OCI-LY1 (cell line): ENCODE measurements at regions not wholly inside any gene's neighbourhood (a gene's known extent, or its start where the extent isn't known, plus 50 kb on each side); places are given as distances from the start of the nearest gene placed in this dataset.

ENCODE experiments used
- EZH2 ChIP-seq: fragments of 200-600 bp; sonication (generic), shearing (Covaris generic); IDR thresholded peaks from 2 replicates; pipeline ENCODE4 v1.8.0; 2017; ENCODE audit warnings: borderline replicate concordance, mixed run types, mild to moderate bottlenecking, antibody characterized with exemption, low read length, moderate library complexity, mixed read lengths
- TF ChIP-seq, protein P1 (sequence below): fragments of 200-600 bp; sonication (generic), shearing (Covaris generic); IDR thresholded peaks from 2 replicates; pipeline ENCODE4 v1.5.1; 2017; ENCODE audit warnings: mild to moderate bottlenecking, antibody characterized with exemption, low read length, moderate library complexity, mixed read lengths

DNA sequence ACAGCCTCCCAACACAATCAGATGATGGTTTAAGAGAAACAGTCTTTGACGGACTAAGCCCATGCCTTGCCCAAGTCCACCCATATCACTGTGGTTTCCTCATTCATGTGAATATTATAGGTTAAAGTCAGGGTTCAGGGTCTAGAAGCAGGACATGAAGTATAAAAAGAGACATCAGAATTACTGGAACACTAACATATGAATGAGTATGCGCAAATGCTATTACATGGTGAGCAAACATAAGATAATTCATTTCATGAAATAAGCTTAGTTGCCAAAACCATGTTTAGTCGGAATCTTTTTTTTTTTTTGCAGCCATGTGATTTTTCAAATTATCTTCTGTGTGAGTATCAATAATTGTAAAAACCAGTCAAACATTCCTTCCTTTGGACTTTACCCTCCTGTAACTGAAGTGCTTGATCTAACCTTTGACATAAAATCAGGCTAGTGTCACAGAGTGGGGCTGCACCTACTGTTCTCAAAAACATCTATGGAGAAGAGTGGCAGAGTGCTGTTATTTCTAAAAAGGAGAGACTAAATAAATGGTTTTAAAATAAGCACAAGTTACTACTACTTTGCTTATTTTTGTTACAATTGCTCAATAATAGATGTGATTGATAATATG lies 84.9 kb upstream of the NRIP1 start:
- TF ChIP-seq, protein P1, sequence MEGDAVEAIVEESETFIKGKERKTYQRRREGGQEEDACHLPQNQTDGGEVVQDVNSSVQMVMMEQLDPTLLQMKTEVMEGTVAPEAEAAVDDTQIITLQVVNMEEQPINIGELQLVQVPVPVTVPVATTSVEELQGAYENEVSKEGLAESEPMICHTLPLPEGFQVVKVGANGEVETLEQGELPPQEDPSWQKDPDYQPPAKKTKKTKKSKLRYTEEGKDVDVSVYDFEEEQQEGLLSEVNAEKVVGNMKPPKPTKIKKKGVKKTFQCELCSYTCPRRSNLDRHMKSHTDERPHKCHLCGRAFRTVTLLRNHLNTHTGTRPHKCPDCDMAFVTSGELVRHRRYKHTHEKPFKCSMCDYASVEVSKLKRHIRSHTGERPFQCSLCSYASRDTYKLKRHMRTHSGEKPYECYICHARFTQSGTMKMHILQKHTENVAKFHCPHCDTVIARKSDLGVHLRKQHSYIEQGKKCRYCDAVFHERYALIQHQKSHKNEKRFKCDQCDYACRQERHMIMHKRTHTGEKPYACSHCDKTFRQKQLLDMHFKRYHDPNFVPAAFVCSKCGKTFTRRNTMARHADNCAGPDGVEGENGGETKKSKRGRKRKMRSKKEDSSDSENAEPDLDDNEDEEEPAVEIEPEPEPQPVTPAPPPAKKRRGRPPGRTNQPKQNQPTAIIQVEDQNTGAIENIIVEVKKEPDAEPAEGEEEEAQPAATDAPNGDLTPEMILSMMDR: no peak
- TF ChIP-seq EZH2: no peak
